COLO829 (cell line): ENCODE measurements at regions not wholly inside any gene's neighbourhood (a gene's known extent, or its start where the extent isn't known, plus 50 kb on each side); places are given as distances from the start of the nearest gene placed in this dataset.

Experiments used
- DNase-seq: peaks from one replicate; pipeline ENCODE4 v3.0.0; 2012; ENCODE audit warnings: low spot score

- DNase-seq = no peak
Observed at GRCh38 chrX:7219153-7219705, 71.3 kb upstream of the PUDP start.

GRCh38 chrX:7218321-7219152 is 70.6 kb upstream of the PUDP start:
- DNase-seq = no peak

- no peak for DNase-seq
Observed at GRCh38 chrX:7216981-7217587, 69.1 kb upstream of the PUDP start.

- no peak for DNase-seq
Observed at GRCh38 chrX:7215842-7216241, 67.9 kb upstream of the PUDP start.

GRCh38 chrX:7214251-7214650 is 66.3 kb upstream of the PUDP start:
- peak; percentile 48 for DNase-seq

- DNase-seq = no peak
Observed at GRCh38 chrX:7205037-7205577, 57.2 kb upstream of the PUDP start.

GRCh38 chrX:7204619-7205018 is 56.7 kb upstream of the PUDP start:
- DNase-seq = no peak

- no peak for DNase-seq
Observed at GRCh38 chrX:7202206-7202605, 54.3 kb upstream of the PUDP start.

GRCh38 chrX:7201496-7201895 is 53.5 kb upstream of the PUDP start:
- no peak for DNase-seq

GRCh38 chrX:7198499-7198898 is 50.5 kb upstream of the PUDP start:
- DNase-seq = no peak
